GM12878 (cell line): ENCODE measurements at regions not wholly inside any gene's neighbourhood (a gene's known extent, or its start where the extent isn't known, plus 50 kb on each side); places are given as distances from the start of the nearest gene placed in this dataset.

Experiments used
- ATAC-seq: fragments of 200-7000 bp; cut with Tn5 transposase; 3 replicates; pipeline ENCODE4 v1.9.1; 2020; ENCODE audit warnings: mild to moderate bottlenecking, moderate library complexity
- BruUV-seq: library from RNA; stranded (reverse); fragments of 400-500 nt; replicated peaks from 2 replicates; lab custom pipeline; 2021; lab: Mats Ljungman, UMichigan
- CTCF ChIA-PET: fragments of 300-600 bp; sonication (Branson Sonifier 250); formaldehyde crosslinking; extraction: SDS; loops from one replicate; lab custom pipeline; 2021; ENCODE audit warnings: inconsistent platforms; lab: Yijun Ruan, JAX
- POLR2A ChIA-PET: fragments of 350-600 bp; formaldehyde crosslinking; extraction: SDS; loops from one replicate; lab custom pipeline; 2021; ENCODE audit warnings: inconsistent platforms; lab: Charles Lee
- RAD21 ChIA-PET: fragments of 300-600 bp; sonication (Branson Sonifier 250); formaldehyde crosslinking; loops from one replicate; lab custom pipeline; 2023; ENCODE audit warnings: antibody characterized with exemption; ENCODE audit not compliant: unreplicated experiment; lab: Charles Lee
- SMC1A ChIA-PET: fragments of 300-600 bp; sonication (Branson Sonifier 250); formaldehyde crosslinking; loops from one replicate; lab custom pipeline; 2023; ENCODE audit not compliant: unreplicated experiment, uncharacterized antibody; lab: Charles Lee
- DNase-seq: peaks from one replicate; pipeline ENCODE4 v3.0.0-alpha.2; 2011; ENCODE audit warnings: low read depth, low spot score
- FAIRE-seq: peaks from 3 replicates; lab custom pipeline; 2011; peaks lifted over from hg19 to GRCh38; lab: Jason Lieb, UNC
- H2AFZ ChIP-seq: 2 replicates; pipeline ENCODE4 v1.6.0; 2011; ENCODE audit warnings: low read depth, low read length, control low read depth; ENCODE audit not compliant: control insufficient read depth
- H3K27ac ChIP-seq: 2 replicates; pipeline ENCODE4 v1.5.1; 2011; ENCODE audit warnings: control low read depth; ENCODE audit not compliant: control insufficient read depth, insufficient read depth
- H3K27me3 ChIP-seq, 2 experiments: replicated peaks in 1 of 2; 2 replicates each; pipeline versions ENCODE4 v1.6.0 to v1.6.1; 2011; ENCODE audit warnings: low read length in 1 of 2; ENCODE audit not compliant: control insufficient read depth in 2 of 2, insufficient read depth in 2 of 2
- H3K36me3 ChIP-seq, 2 experiments: 2 replicates each; pipeline ENCODE4 v1.5.1; 2011; ENCODE audit warnings: low read length in 1 of 2; ENCODE audit not compliant: control insufficient read depth in 2 of 2, insufficient read depth in 2 of 2
- H3K4me1 ChIP-seq: 2 replicates; pipeline ENCODE4 v1.6.1; 2011; ENCODE audit warnings: mild to moderate bottlenecking, low read length, moderate library complexity, mixed read lengths; ENCODE audit not compliant: control insufficient read depth, insufficient read depth
- H3K4me2 ChIP-seq: 2 replicates; pipeline ENCODE4 v1.6.0; 2011; ENCODE audit warnings: control low read depth; ENCODE audit not compliant: control insufficient read depth, insufficient read depth
- H3K4me3 ChIP-seq: fragments of 200-600 bp; sonication (generic); 2 replicates; pipeline ENCODE4 v1.5.1; 2016
- H3K79me2 ChIP-seq: 2 replicates; pipeline ENCODE4 v1.6.0; 2011; ENCODE audit warnings: low read length; ENCODE audit not compliant: control insufficient read depth, insufficient read depth
- H3K9ac ChIP-seq: 2 replicates; pipeline ENCODE4 v1.8.0; 2011; ENCODE audit warnings: low read length, control low read depth, mixed read lengths; ENCODE audit not compliant: control insufficient read depth, insufficient read depth
- H3K9me3 ChIP-seq: replicated peaks from 3 replicates; pipeline ENCODE4 v1.5.1; 2011; ENCODE audit warnings: mild to moderate bottlenecking, low read length; ENCODE audit not compliant: control insufficient read depth, insufficient read depth
- H4K20me1 ChIP-seq: 2 replicates; pipeline ENCODE4 v1.6.0; 2011; ENCODE audit not compliant: control insufficient read depth, insufficient read depth
- CREB1 ChIP-seq: IDR thresholded peaks from 2 replicates; pipeline ENCODE4 v1.6.1; 2012; ENCODE audit warnings: low read depth, mild to moderate bottlenecking, inconsistent platforms
- HDAC2 ChIP-seq: fragments of 200-600 bp; sonication (generic); IDR thresholded peaks from 2 replicates; pipeline ENCODE4 v1.6.1; 2017
- HDAC6 ChIP-seq: fragments of 200-600 bp; sonication (generic); IDR thresholded peaks from one replicate; pipeline ENCODE4 v1.8.0; 2017; ENCODE audit warnings: antibody characterized with exemption; ENCODE audit not compliant: unreplicated experiment
- IKZF2 ChIP-seq, 2 experiments: fragments of 450-650 bp; IDR thresholded peaks; 2 replicates each; pipeline ENCODE4 v1.6.1; 2017; ENCODE audit warnings: mild to moderate bottlenecking in 2 of 2, moderate library complexity in 2 of 2
- MXI1 ChIP-seq: fragments of 150-350 bp; IDR thresholded peaks from 2 replicates; pipeline ENCODE4 v1.6.1; 2011; ENCODE audit warnings: low read depth, mild to moderate bottlenecking, inconsistent platforms, low read length, improper control_type of control experiment
- NR2C2 ChIP-seq: IDR thresholded peaks from 2 replicates; pipeline ENCODE4 v1.6.1; 2011; ENCODE audit warnings: borderline replicate concordance, low read depth; ENCODE audit not compliant: control insufficient read depth, insufficient read length
- POLR2AphosphoS2 ChIP-seq: IDR thresholded peaks from 2 replicates; pipeline ENCODE4 v1.6.1; 2011; ENCODE audit warnings: low read depth, mild to moderate bottlenecking, low read length, improper control_type of control experiment, moderate library complexity
- PRDM15 ChIP-seq: fragments of 450-650 bp; formaldehyde crosslinking; IDR thresholded peaks from 2 replicates; pipeline ENCODE4 v1.4.0; 2020; ENCODE audit warnings: mild to moderate bottlenecking, moderate library complexity
- RAD21 ChIP-seq: IDR thresholded peaks from 2 replicates; pipeline ENCODE4 v1.6.1; 2011; ENCODE audit warnings: mild to moderate bottlenecking, low read depth, low read length, moderate library complexity; ENCODE audit not compliant: insufficient read depth
- RCOR1 ChIP-seq: conservative IDR thresholded peaks from 2 replicates; pipeline ENCODE4 v1.6.1; 2012; ENCODE audit warnings: low read depth, low read length, improper control_type of control experiment
- TARDBP ChIP-seq: IDR thresholded peaks from 2 replicates; pipeline ENCODE4 v1.6.1; 2016; ENCODE audit warnings: borderline replicate concordance
- ZNF217 ChIP-seq: fragments of 450-650 bp; IDR thresholded peaks from 2 replicates; pipeline ENCODE4 v1.6.1; 2017; ENCODE audit warnings: antibody characterized with exemption, mild to moderate bottlenecking
- WGBS: methylation state at CpG from one replicate; pipeline ENCODE4 v1.1.6; 2016; ENCODE audit warnings: low lambda C conversion rate; ENCODE audit not compliant: insufficient replicate concordance, insufficient coverage; ENCODE audit errors: missing lambda C conversion rate; 5-methylcytosine and 5-hydroxymethylcytosine counted together
- in situ Hi-C: fragments of 300-500 bp; cut with MboI; formaldehyde crosslinking; loops from 9 replicates; pipeline ENCODE4 v1.14.3; 2018; ENCODE audit warnings: mixed read lengths
- intact Hi-C: fragments of 100-400 bp; cut with micrococcal nuclease; formaldehyde crosslinking; loops from one replicate; pipeline ENCODE4 v1.14.2; 2022; ENCODE audit not compliant: unreplicated experiment
- TF ChIP-seq, protein P1 (sequence below): fragments of 450-650 bp; IDR thresholded peaks from 2 replicates; pipeline ENCODE4 v1.6.1; 2017; ENCODE audit warnings: mild to moderate bottlenecking, moderate library complexity

- H3K79me2 ChIP-seq, result no peaks in the 10 kb centered on the region
- no peaks in the 10 kb centered on the region for H4K20me1 ChIP-seq
- WGBS, result 31% methylated on average over 4 of the region's 4 CpGs
- intact Hi-C loops, result no loop called here
- no TSS peak for BruUV-seq
- H3K27ac ChIP-seq, result no peak overlapping the region
- H3K9me3 ChIP-seq, result no peaks in the 10 kb centered on the region
- in situ Hi-C loops, result no loop called here
- RAD21 ChIA-PET, result no interaction called here
- SMC1A ChIA-PET, result no interaction called here
- H3K9ac ChIP-seq, result no peak overlapping the region
- H2AFZ ChIP-seq, result no peak overlapping the region
- H3K4me2 ChIP-seq, result no peak overlapping the region
- CTCF ChIA-PET, result no interaction called here
- POLR2A ChIA-PET, result no interaction called here
- no peak overlapping the region for H3K4me3 ChIP-seq
- no peaks in the 10 kb centered on the region for H3K4me1 ChIP-seq
- no peaks in the 10 kb centered on the region for H3K27me3 ChIP-seq
- DNase-seq (no peak), FAIRE-seq (no peak), ATAC-seq (no peak)
- TF ChIP-seq MXI1 (no peak), HDAC6 (no peak), POLR2AphosphoS2 (no peak)
- TF ChIP-seq, protein P1, sequence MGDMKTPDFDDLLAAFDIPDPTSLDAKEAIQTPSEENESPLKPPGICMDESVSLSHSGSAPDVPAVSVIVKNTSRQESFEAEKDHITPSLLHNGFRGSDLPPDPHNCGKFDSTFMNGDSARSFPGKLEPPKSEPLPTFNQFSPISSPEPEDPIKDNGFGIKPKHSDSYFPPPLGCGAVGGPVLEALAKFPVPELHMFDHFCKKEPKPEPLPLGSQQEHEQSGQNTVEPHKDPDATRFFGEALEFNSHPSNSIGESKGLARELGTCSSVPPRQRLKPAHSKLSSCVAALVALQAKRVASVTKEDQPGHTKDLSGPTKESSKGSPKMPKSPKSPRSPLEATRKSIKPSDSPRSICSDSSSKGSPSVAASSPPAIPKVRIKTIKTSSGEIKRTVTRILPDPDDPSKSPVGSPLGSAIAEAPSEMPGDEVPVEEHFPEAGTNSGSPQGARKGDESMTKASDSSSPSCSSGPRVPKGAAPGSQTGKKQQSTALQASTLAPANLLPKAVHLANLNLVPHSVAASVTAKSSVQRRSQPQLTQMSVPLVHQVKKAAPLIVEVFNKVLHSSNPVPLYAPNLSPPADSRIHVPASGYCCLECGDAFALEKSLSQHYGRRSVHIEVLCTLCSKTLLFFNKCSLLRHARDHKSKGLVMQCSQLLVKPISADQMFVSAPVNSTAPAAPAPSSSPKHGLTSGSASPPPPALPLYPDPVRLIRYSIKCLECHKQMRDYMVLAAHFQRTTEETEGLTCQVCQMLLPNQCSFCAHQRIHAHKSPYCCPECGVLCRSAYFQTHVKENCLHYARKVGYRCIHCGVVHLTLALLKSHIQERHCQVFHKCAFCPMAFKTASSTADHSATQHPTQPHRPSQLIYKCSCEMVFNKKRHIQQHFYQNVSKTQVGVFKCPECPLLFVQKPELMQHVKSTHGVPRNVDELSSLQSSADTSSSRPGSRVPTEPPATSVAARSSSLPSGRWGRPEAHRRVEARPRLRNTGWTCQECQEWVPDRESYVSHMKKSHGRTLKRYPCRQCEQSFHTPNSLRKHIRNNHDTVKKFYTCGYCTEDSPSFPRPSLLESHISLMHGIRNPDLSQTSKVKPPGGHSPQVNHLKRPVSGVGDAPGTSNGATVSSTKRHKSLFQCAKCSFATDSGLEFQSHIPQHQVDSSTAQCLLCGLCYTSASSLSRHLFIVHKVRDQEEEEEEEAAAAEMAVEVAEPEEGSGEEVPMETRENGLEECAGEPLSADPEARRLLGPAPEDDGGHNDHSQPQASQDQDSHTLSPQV, result no peak
- H3K36me3 ChIP-seq, result no peaks in the 10 kb centered on the region
Measured at GRCh38 chr9:105070176-105070575, 142.2 kb upstream of the ABCA1 start.

- Histone ChIP-seq H3K9ac (no peak overlapping the region), H3K4me3 (no peak overlapping the region), H2AFZ (no peak overlapping the region), H3K36me3 (no peaks in the 10 kb centered on the region), H3K9me3 (no peaks in the 10 kb centered on the region), H3K4me1 (no peaks in the 10 kb centered on the region), H3K79me2 (no peaks in the 10 kb centered on the region), H3K27me3 (no peaks in the 10 kb centered on the region), H3K4me2 (no peak overlapping the region), H4K20me1 (no peaks in the 10 kb centered on the region), H3K27ac (no peak overlapping the region)
- intact Hi-C loops, result no loop called here
- in situ Hi-C loops, result no loop called here
- POLR2A ChIA-PET, result no interaction called here
- BruUV-seq, result no TSS peak
- RAD21 ChIA-PET, result no interaction called here
- CTCF ChIA-PET, result no interaction called here
- SMC1A ChIA-PET, result no interaction called here
- no peak for DNase-seq
- ATAC-seq, result no peak
- FAIRE-seq, result no peak
- TF ChIP-seq PRDM15 (no peak), HDAC2 (no peak), NR2C2 (no peak), TARDBP (no peak), IKZF2 (IDR thresholded peaks at IDR 0.05) (no peak), ZNF217 (no peak), CREB1 (no peak), RCOR1 (no peak), RAD21 (no peak)
Measured at GRCh38 chr9:105072476-105072875, 144.5 kb upstream of the ABCA1 start.
